Ishikawa (cell line): ENCODE measurements at regions not wholly inside any gene's neighbourhood (a gene's known extent, or its start where the extent isn't known, plus 50 kb on each side); places are given as distances from the start of the nearest gene placed in this dataset.

Experiments
- CEBPB ChIP-seq: IDR thresholded peaks from 2 replicates; pipeline ENCODE4 v1.6.1; 2012
- CREB1 ChIP-seq: IDR thresholded peaks from 2 replicates; pipeline ENCODE4 v1.6.1; 2012; ENCODE audit warnings: low read depth
- EGR1 ChIP-seq: IDR thresholded peaks from 2 replicates; pipeline ENCODE4 v1.6.1; 2012
- EP300 ChIP-seq: IDR thresholded peaks from 2 replicates; pipeline ENCODE4 v1.6.1; 2012; ENCODE audit warnings: borderline replicate concordance
- FOXM1 ChIP-seq: IDR thresholded peaks from 2 replicates; pipeline ENCODE4 v1.6.1; 2012; ENCODE audit warnings: low read depth, borderline replicate concordance
- NFIC ChIP-seq: IDR thresholded peaks from 2 replicates; pipeline ENCODE4 v1.6.1; 2012
- REST ChIP-seq: IDR thresholded peaks from 2 replicates; pipeline ENCODE4 v1.6.1; 2012; ENCODE audit warnings: low read depth, mild to moderate bottlenecking
- TAF1 ChIP-seq: IDR thresholded peaks from 2 replicates; pipeline ENCODE4 v1.6.1; 2012; ENCODE audit warnings: low read depth, mild to moderate bottlenecking
- TCF12 ChIP-seq: IDR thresholded peaks from 2 replicates; pipeline ENCODE4 v1.6.1; 2012; ENCODE audit warnings: low read depth
- TEAD4 ChIP-seq: IDR thresholded peaks from 2 replicates; pipeline ENCODE4 v1.6.1; 2012
- YY1 ChIP-seq: IDR thresholded peaks from 2 replicates; pipeline ENCODE4 v1.6.1; 2012; ENCODE audit warnings: low read depth
- TF ChIP-seq, protein P1 (sequence below): IDR thresholded peaks from 2 replicates; pipeline ENCODE4 v1.6.1; 2012
- TF ChIP-seq, protein P2 (sequence below): IDR thresholded peaks from 2 replicates; pipeline ENCODE4 v1.6.1; 2012

GRCh38 chr12:37672655-37673260 lies 643.8 kb upstream of the ALG10B start:
- TF ChIP-seq EP300 (no peak), REST (no peak), TAF1 (no peak), NFIC (no peak), TCF12 (no peak), YY1 (no peak), TEAD4 (no peak), EGR1 (no peak), CEBPB (no peak), FOXM1 (no peak), CREB1 (no peak)
- TF ChIP-seq, protein P1, sequence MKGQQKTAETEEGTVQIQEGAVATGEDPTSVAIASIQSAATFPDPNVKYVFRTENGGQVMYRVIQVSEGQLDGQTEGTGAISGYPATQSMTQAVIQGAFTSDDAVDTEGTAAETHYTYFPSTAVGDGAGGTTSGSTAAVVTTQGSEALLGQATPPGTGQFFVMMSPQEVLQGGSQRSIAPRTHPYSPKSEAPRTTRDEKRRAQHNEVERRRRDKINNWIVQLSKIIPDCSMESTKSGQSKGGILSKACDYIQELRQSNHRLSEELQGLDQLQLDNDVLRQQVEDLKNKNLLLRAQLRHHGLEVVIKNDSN: no peak
- TF ChIP-seq, protein P2, sequence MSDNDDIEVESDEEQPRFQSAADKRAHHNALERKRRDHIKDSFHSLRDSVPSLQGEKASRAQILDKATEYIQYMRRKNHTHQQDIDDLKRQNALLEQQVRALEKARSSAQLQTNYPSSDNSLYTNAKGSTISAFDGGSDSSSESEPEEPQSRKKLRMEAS: no peak
